Lung (tissue), 11 donors: ENCODE measurements at regions not wholly inside any gene's neighbourhood (a gene's known extent, or its start where the extent isn't known, plus 50 kb on each side); places are given as distances from the start of the nearest gene placed in this dataset.

Experiments
- ATAC-seq: fragments of 200-7000 bp; cut with Tn5 transposase; one replicate; pipeline ENCODE4 v1.9.1; 2020; ENCODE audit warnings: moderate number of reproducible peaks; ENCODE audit not compliant: insufficient read depth, low FRiP score
- DNase-seq, 3 donors: peaks; one replicate each; pipeline ENCODE4 v3.0.0-alpha.2; 2013 to 2017
- H3K27ac ChIP-seq, 2 donors: one replicate each; pipeline ENCODE4 v1.5.1; 2013; ENCODE audit warnings: mild to moderate bottlenecking in 2 of 2, moderate library complexity in 2 of 2, control low read depth in 1 of 2, inconsistent platforms in 1 of 2, low read depth in 1 of 2, low read length in 1 of 2
- H3K27me3 ChIP-seq, 3 donors: one replicate each; pipeline ENCODE4 v1.5.1; 2013; ENCODE audit warnings: low read length in 2 of 3; ENCODE audit not compliant: control insufficient read depth in 3 of 3, insufficient read depth in 3 of 3
- H3K36me3 ChIP-seq, 4 donors: one replicate each; pipeline ENCODE4 v1.5.1; 2013; ENCODE audit warnings: low read length in 4 of 4, mild to moderate bottlenecking in 1 of 4, moderate library complexity in 1 of 4; ENCODE audit not compliant: control insufficient read depth in 4 of 4, insufficient read depth in 4 of 4
- H3K4me1 ChIP-seq, 5 donors: one replicate each; pipeline ENCODE4 v1.5.1; 2013; ENCODE audit warnings: low read length in 5 of 5, mild to moderate bottlenecking in 2 of 5, moderate library complexity in 1 of 5; ENCODE audit not compliant: control insufficient read depth in 5 of 5, insufficient read depth in 5 of 5
- H3K4me3 ChIP-seq: one replicate; pipeline ENCODE4 v1.5.1; 2013; ENCODE audit warnings: mild to moderate bottlenecking, control low read depth, moderate library complexity
- H3K9ac ChIP-seq, 2 donors: one replicate each; pipeline ENCODE4 v1.5.1; 2013; ENCODE audit warnings: low read length in 2 of 2, control low read depth in 1 of 2; ENCODE audit not compliant: insufficient read depth in 1 of 2
- H3K9me3 ChIP-seq, 4 donors: one replicate each; pipeline ENCODE4 v1.5.1; 2013; ENCODE audit warnings: low read length in 3 of 4, mild to moderate bottlenecking in 1 of 4, moderate library complexity in 1 of 4; ENCODE audit not compliant: control insufficient read depth in 4 of 4, insufficient read depth in 3 of 4
- CTCF ChIP-seq: IDR thresholded peaks from 2 replicates; pipeline ENCODE4 v1.5.1; 2012; ENCODE audit warnings: mild to moderate bottlenecking; ENCODE audit errors: control extremely low read depth, extremely low read depth
- WGBS, 2 donors: extraction: QIAGEN DNeasy Blood & Tissue Kit; methylation state at CpG; one replicate each; pipeline ENCODE4 v1.1.7; 2013; 5-methylcytosine and 5-hydroxymethylcytosine counted together
- donor health status: control.
- donor health status: control.
- donor health status: Bipolar disorder and iron deficiency.
- donor health status: healthy.
- donor health status: DM: yes; HTN: yes; CAD: no.

GRCh38 chr7:13092708-13093005, 405.2 kb downstream of the ARL4A start:
- no peaks in the 10 kb centered on the region for H3K36me3 ChIP-seq
- no peaks in the 10 kb centered on the region for H3K4me1 ChIP-seq
- H3K9me3 ChIP-seq = no peaks in the 10 kb centered on the region
- no peak for TF ChIP-seq CTCF
- H3K9ac ChIP-seq = no peak overlapping the region
- ATAC-seq = no peak
- H3K27me3 ChIP-seq = no peaks in the 10 kb centered on the region
- no peak overlapping the region for H3K4me3 ChIP-seq
- 54 to 76% methylated on average over 2 of the region's 2 CpGs for WGBS, 2 donors
- DNase-seq = no peak
- H3K27ac ChIP-seq = no peak overlapping the region

- ATAC-seq = no peak
- no peak for TF ChIP-seq CTCF
- H3K9me3 ChIP-seq = no peaks in the 10 kb centered on the region
- no peak overlapping the region for H3K27ac ChIP-seq
- no peaks in the 10 kb centered on the region for H3K27me3 ChIP-seq
- WGBS, 2 donors = 33 to 56% methylated on average over 1 of the region's 1 CpG
- H3K4me3 ChIP-seq = no peak overlapping the region
- no peaks in the 10 kb centered on the region for H3K4me1 ChIP-seq
- H3K9ac ChIP-seq = no peak overlapping the region
- no peak for DNase-seq
- H3K36me3 ChIP-seq = no peaks in the 10 kb centered on the region
Observed at GRCh38 chr7:13093160-13093559, 405.7 kb downstream of the ARL4A start.

GRCh38 chr7:13097499-13097898, 410.1 kb downstream of the ARL4A start:
- DNase-seq (no peak), ATAC-seq (no peak)
- no peak overlapping the region for H3K9ac ChIP-seq
- H3K27ac ChIP-seq = no peak overlapping the region
- H3K4me1 ChIP-seq = no peaks in the 10 kb centered on the region
- H3K27me3 ChIP-seq = no peaks in the 10 kb centered on the region
- no peaks in the 10 kb centered on the region for H3K36me3 ChIP-seq
- H3K4me3 ChIP-seq = no peak overlapping the region
- H3K9me3 ChIP-seq = no peaks in the 10 kb centered on the region
- no peak for TF ChIP-seq CTCF
- WGBS, 2 donors = 79 to 87% methylated on average over 3 of the region's 3 CpGs

- H3K9ac ChIP-seq = no peak overlapping the region
- H3K9me3 ChIP-seq = no peaks in the 10 kb centered on the region
- no peaks in the 10 kb centered on the region for H3K27me3 ChIP-seq
- ATAC-seq = no peak
- TF ChIP-seq CTCF = no peak
- H3K4me1 ChIP-seq = no peaks in the 10 kb centered on the region
- 85 to 89% methylated on average over 4 of the region's 4 CpGs for WGBS, 2 donors
- no peak overlapping the region for H3K4me3 ChIP-seq
- DNase-seq = no peak
- H3K36me3 ChIP-seq = no peaks in the 10 kb centered on the region
- H3K27ac ChIP-seq = no peak overlapping the region
Observed at GRCh38 chr7:13098161-13098560, 410.7 kb downstream of the ARL4A start.
